Common myeloid progenitor, CD34-positive (primary cell): ENCODE measurements at regions not wholly inside any gene's neighbourhood (a gene's known extent, or its start where the extent isn't known, plus 50 kb on each side); places are given as distances from the start of the nearest gene placed in this dataset.

Experiments
- CTCF ChIA-PET: fragments of 350-600 bp; sonication (Branson Sonifier 250); formaldehyde crosslinking; loops from one replicate; lab custom pipeline; 2021; ENCODE audit warnings: antibody characterized with exemption; lab: Charles Lee
- POLR2A ChIA-PET: fragments of 350-600 bp; sonication (Branson Sonifier 250); formaldehyde crosslinking; loops from one replicate; lab custom pipeline; 2021; ENCODE audit warnings: antibody characterized with exemption; lab: Charles Lee
- DNase-seq, 3 donors: peaks; one replicate each; pipeline versions ENCODE4 v3.0.0 to v3.0.0-alpha.2; 2013
- H3K27ac ChIP-seq, 2 experiments: 1 replicate in 1 of 2; 2 replicates in 1 of 2; pipeline ENCODE4 v1.7.0; 2013; ENCODE audit warnings: inconsistent platforms in 2 of 2, low read length in 2 of 2, mild to moderate bottlenecking in 2 of 2, low read depth in 1 of 2, moderate library complexity in 1 of 2; ENCODE audit not compliant: severe bottlenecking in 2 of 2, insufficient read depth in 1 of 2, poor library complexity in 1 of 2
- H3K27me3 ChIP-seq, 5 experiments: replicated peaks in 2 of 5; 1 replicate in 3 of 5; 2 replicates in 2 of 5; pipeline versions ENCODE4 v1.6.1 to v1.7.0; 2013; ENCODE audit warnings: low read length in 4 of 5, mild to moderate bottlenecking in 2 of 5, moderate library complexity in 2 of 5, inconsistent platforms in 1 of 5; ENCODE audit not compliant: insufficient read depth in 5 of 5, control insufficient read depth in 4 of 5
- H3K36me3 ChIP-seq, 4 experiments: 1 replicate in 2 of 4; 2 replicates in 2 of 4; pipeline versions ENCODE4 v1.6.1 to v1.7.0; 2013; ENCODE audit warnings: low read length in 3 of 4, control low read depth in 1 of 4, mild to moderate bottlenecking in 1 of 4; ENCODE audit not compliant: control insufficient read depth in 4 of 4, insufficient read depth in 4 of 4
- H3K4me1 ChIP-seq, 4 experiments: 1 replicate in 3 of 4; 2 replicates in 1 of 4; pipeline versions ENCODE4 v1.6.1 to v1.7.1; 2013; ENCODE audit warnings: low read length in 3 of 4, mild to moderate bottlenecking in 3 of 4, control low read depth in 1 of 4, inconsistent platforms in 1 of 4, moderate library complexity in 1 of 4; ENCODE audit not compliant: control insufficient read depth in 4 of 4, insufficient read depth in 4 of 4; ENCODE audit errors: control extremely low read depth in 1 of 4
- H3K4me3 ChIP-seq, 7 experiments: 1 replicate in 4 of 7; 2 replicates in 3 of 7; pipeline versions ENCODE4 v1.5.1 to v1.7.0; 2013; ENCODE audit warnings: mild to moderate bottlenecking in 7 of 7, low read length in 6 of 7, moderate library complexity in 6 of 7, inconsistent platforms in 2 of 7, low read depth in 2 of 7, control low read depth in 1 of 7; ENCODE audit not compliant: insufficient read depth in 4 of 7, control insufficient read depth in 1 of 7; ENCODE audit errors: extremely low read depth in 1 of 7
- H3K9me3 ChIP-seq, 5 experiments: 1 replicate in 4 of 5; 2 replicates in 1 of 5; pipeline versions ENCODE4 v1.6.1 to v1.7.1; 2013; ENCODE audit warnings: low read length in 4 of 5, mild to moderate bottlenecking in 2 of 5, inconsistent platforms in 1 of 5, low read depth in 1 of 5, moderate library complexity in 1 of 5; ENCODE audit not compliant: control insufficient read depth in 4 of 5, insufficient read depth in 2 of 5; ENCODE audit errors: control extremely low read depth in 1 of 5
- WGBS: methylation state at CpG from one replicate; pipeline ENCODE4 v1.1.5; 2013; ENCODE audit not compliant: insufficient coverage; 5-methylcytosine and 5-hydroxymethylcytosine counted together

DNA sequence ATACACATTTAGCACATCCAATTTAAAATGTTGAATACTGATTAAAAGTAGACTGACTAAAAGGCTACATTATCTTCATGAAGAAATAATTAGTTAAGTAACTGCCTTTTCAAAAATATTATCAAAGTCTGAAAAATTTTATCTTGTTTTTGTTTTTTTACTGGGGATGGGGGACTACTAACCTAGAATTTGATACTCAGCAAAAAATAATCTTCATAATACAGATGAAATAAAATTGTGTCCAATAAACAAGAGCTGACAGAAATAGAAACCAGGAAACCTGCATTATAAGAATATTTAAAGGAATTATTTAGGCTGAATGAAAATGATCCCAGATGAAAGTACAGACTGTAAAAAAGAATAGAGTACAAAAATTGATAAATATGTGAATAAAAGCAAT lies 200.7 kb upstream of the RGPD4 start:
- peaks cover 0 to 18% (median 0%) of the 10 kb centered on the region in 5 experiments for H3K9me3 ChIP-seq
- ChIA-PET POLR2A (no interaction called here), CTCF (no interaction called here)
- H3K4me3 ChIP-seq: no peak overlapping the region
- DNase-seq: no peak
- no peak overlapping the region for H3K27ac ChIP-seq
- H3K36me3 ChIP-seq: no peaks in the 10 kb centered on the region
- H3K27me3 ChIP-seq: no peaks in the 10 kb centered on the region
- H3K4me1 ChIP-seq: no peaks in the 10 kb centered on the region

DNA sequence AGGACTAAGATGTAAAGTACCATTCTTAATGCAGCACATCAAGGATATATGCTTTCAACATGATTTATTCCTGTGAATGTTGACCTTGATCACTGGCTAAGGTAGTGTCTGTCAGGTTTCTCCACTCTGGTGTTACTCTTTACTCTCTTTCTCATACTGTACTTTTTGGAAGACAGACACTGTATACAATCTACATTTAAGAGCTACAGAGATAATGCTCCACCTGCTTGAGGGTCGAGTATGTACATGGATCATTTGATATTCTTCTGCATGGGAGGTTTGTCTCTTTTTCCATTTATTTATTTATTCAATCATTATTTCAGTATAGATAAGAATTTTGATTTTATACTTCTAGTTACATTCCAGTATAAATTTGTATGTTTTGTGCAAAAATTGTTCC lies 199.5 kb upstream of the RGPD4 start:
- Histone ChIP-seq H3K27me3 (no peaks in the 10 kb centered on the region), H3K27ac (no peak overlapping the region), H3K9me3 (peaks cover 0 to 15% (median 0%) of the 10 kb centered on the region in 5 experiments), H3K36me3 (no peaks in the 10 kb centered on the region), H3K4me3 (no peak overlapping the region), H3K4me1 (no peaks in the 10 kb centered on the region)
- DNase-seq: peak in 1 of 3 donors; percentile 8
- ChIA-PET CTCF (no interaction called here), POLR2A (no interaction called here)
- no CpG with 5 or more reads among the region's 1 CpG for WGBS

DNA sequence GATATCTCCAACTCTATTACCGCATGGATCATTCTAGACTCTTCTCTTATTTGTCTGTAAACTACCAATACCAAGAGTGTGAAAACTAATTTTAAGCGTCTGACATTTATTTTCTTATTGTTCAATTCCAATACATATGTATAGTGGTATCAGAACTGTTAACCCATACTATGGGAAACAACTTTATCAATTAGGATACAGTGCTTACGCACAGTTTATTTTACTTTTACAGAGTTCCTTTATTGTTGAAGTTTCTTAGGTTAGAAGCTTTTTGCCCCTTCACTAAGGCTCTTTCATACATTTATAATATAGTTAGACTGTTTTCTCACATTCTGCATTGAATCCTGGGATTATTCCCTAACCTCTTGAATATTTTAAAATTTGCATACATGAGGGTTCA lies 198.8 kb upstream of the RGPD4 start:
- H3K27me3 ChIP-seq: no peaks in the 10 kb centered on the region
- DNase-seq: no peak
- ChIA-PET POLR2A (no interaction called here), CTCF (no interaction called here)
- peaks cover 0 to 15% (median 0%) of the 10 kb centered on the region in 5 experiments for H3K9me3 ChIP-seq
- no peak overlapping the region for H3K27ac ChIP-seq
- no peak overlapping the region for H3K4me3 ChIP-seq
- H3K36me3 ChIP-seq: no peaks in the 10 kb centered on the region
- H3K4me1 ChIP-seq: no peaks in the 10 kb centered on the region
- WGBS: no CpG with 5 or more reads among the region's 3 CpGs

GRCh38 chr2:107633580-107634147 lies 193.0 kb upstream of the RGPD4 start:
- H3K9me3 ChIP-seq: peaks cover 0 to 21% (median 4%) of the 10 kb centered on the region in 5 experiments

DNA sequence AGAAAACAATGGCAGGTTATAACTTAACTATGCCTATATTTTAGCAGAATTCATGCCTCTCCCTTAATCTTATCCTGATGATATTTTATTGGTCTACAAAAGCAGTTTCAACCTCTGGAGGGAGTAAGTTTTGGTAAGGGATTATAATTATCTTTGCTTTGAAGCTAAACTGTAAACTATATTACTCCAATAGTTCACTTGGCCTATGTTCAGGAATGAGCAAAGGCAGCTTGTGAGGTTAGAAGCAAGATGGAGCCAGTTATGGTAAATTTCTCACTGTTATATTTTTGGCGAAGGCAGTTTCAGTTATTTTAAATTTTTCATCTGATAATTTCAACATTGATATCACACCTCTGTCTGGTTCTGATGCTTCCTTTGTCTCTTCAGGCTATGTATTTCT lies 192.5 kb upstream of the RGPD4 start:
- POLR2A ChIA-PET: no interaction called here
- no peaks in the 10 kb centered on the region for H3K4me1 ChIP-seq
- WGBS: no CpG with 5 or more reads among the region's 1 CpG
- DNase-seq: no peak
- H3K36me3 ChIP-seq: no peaks in the 10 kb centered on the region
- CTCF ChIA-PET: no interaction called here
- no peaks in the 10 kb centered on the region for H3K27me3 ChIP-seq
- no peak overlapping the region for H3K4me3 ChIP-seq
- H3K27ac ChIP-seq: no peak overlapping the region
- H3K9me3 ChIP-seq: peaks cover 0 to 19% (median 4%) of the 10 kb centered on the region in 5 experiments

More at GRCh38 chr2:107633580-107634147, 193.0 kb upstream of the RGPD4 start:
- H3K4me1 ChIP-seq: no peaks in the 10 kb centered on the region
- DNase-seq: no peak
- no peaks in the 10 kb centered on the region for H3K36me3 ChIP-seq
- no peak overlapping the region for H3K4me3 ChIP-seq
- H3K27me3 ChIP-seq: no peaks in the 10 kb centered on the region
- CTCF ChIA-PET: no interaction called here
- POLR2A ChIA-PET: no interaction called here
- 100% methylated on average over 1 of the region's 3 CpGs for WGBS
- H3K27ac ChIP-seq: no peak overlapping the region

DNA sequence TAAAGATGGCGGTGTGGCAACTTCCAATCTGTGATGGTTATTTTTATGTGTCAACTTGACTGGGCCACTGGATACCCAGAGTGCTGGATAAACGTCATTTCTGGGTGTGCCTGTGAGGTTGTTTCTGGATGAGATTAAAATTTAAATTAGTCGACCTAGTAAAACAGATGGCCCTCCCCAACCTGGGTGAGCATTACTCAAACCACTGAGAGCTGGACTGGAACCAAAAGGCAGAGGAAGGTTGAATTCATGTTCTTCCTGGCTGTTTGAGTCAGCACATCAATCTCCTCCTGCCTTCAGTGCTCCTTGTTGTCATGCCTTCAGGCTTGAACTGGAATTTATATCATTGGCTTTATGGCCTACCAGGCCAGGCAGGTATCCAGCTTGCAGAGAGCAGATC lies 190.8 kb upstream of the RGPD4 start:
- CTCF ChIA-PET: no interaction called here
- DNase-seq: no peak
- H3K4me1 ChIP-seq: no peaks in the 10 kb centered on the region
- H3K27ac ChIP-seq: no peak overlapping the region
- no peaks in the 10 kb centered on the region for H3K36me3 ChIP-seq
- peaks cover 0 to 15% (median 4%) of the 10 kb centered on the region in 5 experiments for H3K9me3 ChIP-seq
- POLR2A ChIA-PET: no interaction called here
- H3K4me3 ChIP-seq: no peak overlapping the region
- WGBS: 92% methylated on average over 2 of the region's 3 CpGs
- H3K27me3 ChIP-seq: no peaks in the 10 kb centered on the region

GRCh38 chr2:107645586-107645985 lies 181.1 kb upstream of the RGPD4 start:
- Histone ChIP-seq H3K4me1 (no peaks in the 10 kb centered on the region), H3K27ac (no peak overlapping the region), H3K27me3 (no peaks in the 10 kb centered on the region), H3K36me3 (no peaks in the 10 kb centered on the region), H3K9me3 (peaks cover 0 to 17% (median 3%) of the 10 kb centered on the region in 5 experiments), H3K4me3 (no peak overlapping the region)
- POLR2A ChIA-PET: no interaction called here
- CTCF ChIA-PET: no interaction called here
- DNase-seq: no peak
